Vagina (tissue), 2 donors: ENCODE measurements at regions not wholly inside any gene's neighbourhood (a gene's known extent, or its start where the extent isn't known, plus 50 kb on each side); places are given as distances from the start of the nearest gene placed in this dataset.
"Not testable (repeated sequence)": the region's sequence is repeated elsewhere in the genome, so short reads cannot be mapped to it uniquely, and the experiment has no call there.

ENCODE experiments used
- POLR2A ChIP-seq, 2 donors: fragments of 450-650 bp; IDR thresholded peaks; one replicate each; pipeline ENCODE4 v1.6.1; 2017; ENCODE audit warnings: antibody characterized with exemption in 2 of 2, mild to moderate bottlenecking in 2 of 2, moderate library complexity in 2 of 2
- POLR2AphosphoS5 ChIP-seq, 2 donors: sonication (generic); formaldehyde crosslinking; IDR thresholded peaks; one replicate each; pipeline ENCODE4 v1.9.0; 2017; ENCODE audit warnings: antibody characterized with exemption in 2 of 2, mild to moderate bottlenecking in 2 of 2, low read depth in 1 of 2; ENCODE audit not compliant: insufficient read depth in 1 of 2
- TF ChIP-seq, protein P1 (sequence below), 3 experiments: fragments of 450-650 bp in 2 of 3; fragments of 200-600 bp in 1 of 3; sonication (generic) in 1 of 3; IDR thresholded peaks; one replicate each; pipeline ENCODE4 v1.5.1; 2017 to 2019; ENCODE audit warnings: antibody characterized with exemption in 3 of 3, mild to moderate bottlenecking in 2 of 3, moderate library complexity in 2 of 3

DNA sequence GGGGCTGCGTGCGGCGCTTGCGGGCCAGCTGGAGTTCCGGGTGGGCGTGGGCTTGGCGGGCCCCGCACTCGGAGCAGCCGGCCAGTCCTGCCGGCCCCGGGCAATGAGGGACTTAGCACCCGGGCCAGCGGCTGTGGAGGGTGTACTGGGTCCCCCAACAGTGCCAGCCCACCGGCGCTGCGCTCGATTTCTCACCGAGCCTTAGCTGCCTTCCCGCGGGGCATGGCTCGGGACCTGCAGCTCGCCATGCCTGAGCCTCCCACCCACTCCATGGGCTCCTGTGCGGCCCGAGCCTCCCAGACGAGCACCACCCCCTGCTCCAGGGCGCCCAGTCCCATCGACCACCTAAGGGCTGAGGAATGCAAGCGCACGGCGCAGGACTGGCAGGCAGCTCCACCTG lies 83.8 kb downstream of the VIP start:
- TF ChIP-seq, protein P1, sequence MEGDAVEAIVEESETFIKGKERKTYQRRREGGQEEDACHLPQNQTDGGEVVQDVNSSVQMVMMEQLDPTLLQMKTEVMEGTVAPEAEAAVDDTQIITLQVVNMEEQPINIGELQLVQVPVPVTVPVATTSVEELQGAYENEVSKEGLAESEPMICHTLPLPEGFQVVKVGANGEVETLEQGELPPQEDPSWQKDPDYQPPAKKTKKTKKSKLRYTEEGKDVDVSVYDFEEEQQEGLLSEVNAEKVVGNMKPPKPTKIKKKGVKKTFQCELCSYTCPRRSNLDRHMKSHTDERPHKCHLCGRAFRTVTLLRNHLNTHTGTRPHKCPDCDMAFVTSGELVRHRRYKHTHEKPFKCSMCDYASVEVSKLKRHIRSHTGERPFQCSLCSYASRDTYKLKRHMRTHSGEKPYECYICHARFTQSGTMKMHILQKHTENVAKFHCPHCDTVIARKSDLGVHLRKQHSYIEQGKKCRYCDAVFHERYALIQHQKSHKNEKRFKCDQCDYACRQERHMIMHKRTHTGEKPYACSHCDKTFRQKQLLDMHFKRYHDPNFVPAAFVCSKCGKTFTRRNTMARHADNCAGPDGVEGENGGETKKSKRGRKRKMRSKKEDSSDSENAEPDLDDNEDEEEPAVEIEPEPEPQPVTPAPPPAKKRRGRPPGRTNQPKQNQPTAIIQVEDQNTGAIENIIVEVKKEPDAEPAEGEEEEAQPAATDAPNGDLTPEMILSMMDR (IDR thresholded peaks at IDR 0.05) = not testable (repeated sequence)
- not testable (repeated sequence) for TF ChIP-seq POLR2AphosphoS5 (IDR thresholded peaks at IDR 0.05; ENCODE audit: insufficient read depth in 1 of 2, low read depth in 1 of 2); POLR2A (IDR thresholded peaks at IDR 0.05)
